ENCODE measurements at regions not wholly inside any gene's neighbourhood (a gene's known extent, or its start where the extent isn't known, plus 50 kb on each side); places are given as distances from the start of the nearest gene placed in this dataset.
"Not testable (repeated sequence)": the region's sequence is repeated elsewhere in the genome, so short reads cannot be mapped to it uniquely, and the experiment has no call there.

DNA sequence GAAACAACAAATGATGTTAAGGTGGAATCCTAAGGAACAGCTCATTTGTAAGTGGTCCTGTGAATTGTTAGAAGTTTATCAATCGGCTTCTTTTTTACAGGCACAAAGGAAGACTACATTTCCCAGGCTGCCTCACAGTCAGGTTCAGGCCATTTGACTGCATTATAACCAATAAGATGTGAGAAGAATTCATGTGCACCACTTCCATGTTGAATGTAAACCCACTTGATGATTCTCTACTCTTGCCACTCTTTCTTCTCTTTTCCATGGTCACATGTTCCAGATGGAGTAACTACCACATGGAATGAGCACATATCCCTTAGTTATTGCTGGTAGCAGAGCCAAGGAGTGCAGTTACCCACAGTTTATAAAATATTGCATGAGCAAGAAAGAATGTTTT is 67.1 kb upstream of the GZMB start:
- peaks cover 1% of the 10 kb centered on the region for H3K36me3 Mint-ChIP-seq (ENCODE audit: low read depth)
- ChIA-PET CTCF (interaction anchor here (2.3 to 3.0 kb wide), 2 partner anchors 9 to 95 kb away, joined by 9 to 28 read pairs; no protein-coding TSS in a partner anchor), POLR2A (interaction anchor here (0.6 kb wide), 1 partner anchor 359 kb away, joined by 4 read pairs; no protein-coding TSS in a partner anchor)
- TF ChIP-seq, protein P1, sequence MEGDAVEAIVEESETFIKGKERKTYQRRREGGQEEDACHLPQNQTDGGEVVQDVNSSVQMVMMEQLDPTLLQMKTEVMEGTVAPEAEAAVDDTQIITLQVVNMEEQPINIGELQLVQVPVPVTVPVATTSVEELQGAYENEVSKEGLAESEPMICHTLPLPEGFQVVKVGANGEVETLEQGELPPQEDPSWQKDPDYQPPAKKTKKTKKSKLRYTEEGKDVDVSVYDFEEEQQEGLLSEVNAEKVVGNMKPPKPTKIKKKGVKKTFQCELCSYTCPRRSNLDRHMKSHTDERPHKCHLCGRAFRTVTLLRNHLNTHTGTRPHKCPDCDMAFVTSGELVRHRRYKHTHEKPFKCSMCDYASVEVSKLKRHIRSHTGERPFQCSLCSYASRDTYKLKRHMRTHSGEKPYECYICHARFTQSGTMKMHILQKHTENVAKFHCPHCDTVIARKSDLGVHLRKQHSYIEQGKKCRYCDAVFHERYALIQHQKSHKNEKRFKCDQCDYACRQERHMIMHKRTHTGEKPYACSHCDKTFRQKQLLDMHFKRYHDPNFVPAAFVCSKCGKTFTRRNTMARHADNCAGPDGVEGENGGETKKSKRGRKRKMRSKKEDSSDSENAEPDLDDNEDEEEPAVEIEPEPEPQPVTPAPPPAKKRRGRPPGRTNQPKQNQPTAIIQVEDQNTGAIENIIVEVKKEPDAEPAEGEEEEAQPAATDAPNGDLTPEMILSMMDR (IDR thresholded peaks at IDR 0.05), result no peak
- ATAC-seq (peak; percentile 68), DNase-seq (no peak)
- no peaks in the 10 kb centered on the region for H3K27me3 Mint-ChIP-seq
- H3K4me3 Mint-ChIP-seq, result no peak overlapping the region
- H3K9me3 Mint-ChIP-seq, result no peaks in the 10 kb centered on the region
- intact Hi-C loops (cut with micrococcal nuclease), result no loop called here
- peaks cover 9% of the 10 kb centered on the region for H3K4me1 Mint-ChIP-seq (ENCODE audit: low read depth)
- no peak overlapping the region for H3K27ac Mint-ChIP-seq

DNA sequence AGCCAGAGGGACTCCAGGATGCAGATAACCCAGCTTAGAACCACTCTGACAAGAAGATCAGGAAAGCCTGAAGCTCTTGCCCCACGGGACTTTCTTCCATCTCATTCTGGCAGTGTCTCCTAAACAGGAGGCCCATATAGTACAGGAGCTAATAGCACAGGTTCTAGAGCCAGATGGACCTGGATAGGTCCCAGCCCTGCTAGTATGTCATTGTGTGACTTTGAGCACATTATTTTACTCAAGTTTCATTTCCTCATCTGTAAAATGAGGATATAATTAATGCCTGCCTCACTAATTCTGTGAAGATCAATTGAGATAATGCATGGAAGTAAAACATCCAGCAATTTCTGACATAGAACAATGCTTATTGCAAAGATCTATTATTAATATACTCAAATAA is 66.5 kb upstream of the GZMB start:
- DNase-seq, result no peak

DNA sequence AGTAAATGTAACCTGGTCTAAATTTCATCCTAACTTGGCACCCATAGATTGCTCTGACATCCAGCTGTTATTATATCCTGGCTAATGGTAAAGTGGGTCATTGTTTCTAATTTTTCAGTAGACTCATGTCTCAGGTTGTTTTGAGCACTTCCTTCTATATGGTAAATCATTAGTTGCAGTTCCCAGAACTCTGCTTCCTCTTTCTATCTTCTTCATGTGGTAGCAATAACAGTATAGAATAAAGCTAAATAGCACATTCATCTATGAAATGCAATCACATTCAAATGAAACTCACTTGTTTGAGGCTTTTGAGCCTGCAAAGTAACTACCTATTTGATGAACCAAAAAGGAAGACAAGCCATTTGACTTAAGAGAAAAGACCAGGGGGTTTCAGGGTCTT is 65.1 kb upstream of the GZMB start:
- Mint-ChIP-seq H3K27me3 (no peaks in the 10 kb centered on the region), H3K4me3 (no peak overlapping the region), H3K9me3 (no peaks in the 10 kb centered on the region), H3K36me3 (ENCODE audit: low read depth) (peaks cover 1% of the 10 kb centered on the region), H3K27ac (peak overlapping the region; percentile 0), H3K4me1 (ENCODE audit: low read depth) (peaks cover 9% of the 10 kb centered on the region)
- ChIA-PET CTCF (interaction anchor here (1.2 to 3.0 kb wide), 3 partner anchors 11 to 93 kb away, joined by 3 to 28 read pairs (median 9); no protein-coding TSS in a partner anchor), POLR2A (interaction anchor here (1.2 kb wide), 1 partner anchor 10 kb away, joined by 5 read pairs; no protein-coding TSS in a partner anchor)
- TF ChIP-seq, protein P1 (IDR thresholded peaks at IDR 0.05), result no peak
- ATAC-seq (no peak), DNase-seq (no peak)
- intact Hi-C loops (cut with micrococcal nuclease), result no loop called here

More for the DNA sequence above, 66.5 kb upstream of the GZMB start:
- no peak for ATAC-seq
- peaks cover 9% of the 10 kb centered on the region for H3K4me1 Mint-ChIP-seq (ENCODE audit: low read depth)
- H3K9me3 Mint-ChIP-seq, result no peaks in the 10 kb centered on the region
- ChIA-PET POLR2A (interaction anchor here (0.6 kb wide), 1 partner anchor 360 kb away, joined by 4 read pairs; no protein-coding TSS in a partner anchor), CTCF (interaction anchor here (2.3 to 3.0 kb wide), 2 partner anchors 10 to 95 kb away, joined by 9 to 28 read pairs; no protein-coding TSS in a partner anchor)
- TF ChIP-seq, protein P1 (IDR thresholded peaks at IDR 0.05), result no peak
- peaks cover 1% of the 10 kb centered on the region for H3K36me3 Mint-ChIP-seq (ENCODE audit: low read depth)
- no peak overlapping the region for H3K27ac Mint-ChIP-seq
- no peaks in the 10 kb centered on the region for H3K27me3 Mint-ChIP-seq
- no peak overlapping the region for H3K4me3 Mint-ChIP-seq
- intact Hi-C loops (cut with micrococcal nuclease), result no loop called here

DNA sequence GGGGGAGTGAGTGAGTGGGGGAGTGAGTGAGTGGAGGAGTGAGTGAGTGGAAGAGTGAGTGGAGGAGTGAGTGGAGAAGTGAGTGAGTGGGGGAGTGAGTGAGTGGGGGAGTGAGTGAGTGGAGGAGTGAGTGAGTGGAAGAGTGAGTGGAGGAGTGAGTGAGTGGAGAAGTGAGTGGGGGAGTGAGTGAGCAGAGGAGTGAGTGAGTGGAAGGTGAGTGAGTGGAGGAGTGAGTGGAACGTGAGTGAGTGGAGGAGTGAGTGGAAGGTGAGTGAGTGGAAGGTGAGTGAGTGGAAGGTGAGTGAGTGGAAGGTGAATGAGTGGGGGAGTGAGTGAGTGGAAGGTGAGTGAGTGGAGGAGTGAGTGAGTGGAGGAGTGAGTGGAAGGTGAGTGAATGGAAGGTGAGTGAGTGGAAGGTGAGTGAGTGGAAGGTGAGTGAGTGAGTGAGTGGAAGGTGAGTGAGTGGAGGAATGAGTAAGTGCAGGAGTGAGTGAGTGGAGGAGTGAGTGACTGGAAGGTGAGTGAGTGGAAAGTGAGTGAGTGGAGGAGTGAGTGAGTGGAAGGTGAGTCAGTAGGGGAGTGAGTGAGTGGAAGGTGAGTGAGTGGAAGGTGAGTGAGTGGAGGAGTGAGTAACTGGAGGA is 62.4 kb upstream of the GZMB start:
- H3K27me3 Mint-ChIP-seq; H3K27ac Mint-ChIP-seq; DNase-seq; H3K36me3 Mint-ChIP-seq (ENCODE audit: low read depth); H3K4me3 Mint-ChIP-seq; H3K9me3 Mint-ChIP-seq; intact Hi-C loops (cut with micrococcal nuclease); ATAC-seq; POLR2A ChIA-PET; CTCF ChIA-PET: not testable (repeated sequence)
- peaks cover 16% of the 10 kb centered on the region for H3K4me1 Mint-ChIP-seq (ENCODE audit: low read depth)

DNA sequence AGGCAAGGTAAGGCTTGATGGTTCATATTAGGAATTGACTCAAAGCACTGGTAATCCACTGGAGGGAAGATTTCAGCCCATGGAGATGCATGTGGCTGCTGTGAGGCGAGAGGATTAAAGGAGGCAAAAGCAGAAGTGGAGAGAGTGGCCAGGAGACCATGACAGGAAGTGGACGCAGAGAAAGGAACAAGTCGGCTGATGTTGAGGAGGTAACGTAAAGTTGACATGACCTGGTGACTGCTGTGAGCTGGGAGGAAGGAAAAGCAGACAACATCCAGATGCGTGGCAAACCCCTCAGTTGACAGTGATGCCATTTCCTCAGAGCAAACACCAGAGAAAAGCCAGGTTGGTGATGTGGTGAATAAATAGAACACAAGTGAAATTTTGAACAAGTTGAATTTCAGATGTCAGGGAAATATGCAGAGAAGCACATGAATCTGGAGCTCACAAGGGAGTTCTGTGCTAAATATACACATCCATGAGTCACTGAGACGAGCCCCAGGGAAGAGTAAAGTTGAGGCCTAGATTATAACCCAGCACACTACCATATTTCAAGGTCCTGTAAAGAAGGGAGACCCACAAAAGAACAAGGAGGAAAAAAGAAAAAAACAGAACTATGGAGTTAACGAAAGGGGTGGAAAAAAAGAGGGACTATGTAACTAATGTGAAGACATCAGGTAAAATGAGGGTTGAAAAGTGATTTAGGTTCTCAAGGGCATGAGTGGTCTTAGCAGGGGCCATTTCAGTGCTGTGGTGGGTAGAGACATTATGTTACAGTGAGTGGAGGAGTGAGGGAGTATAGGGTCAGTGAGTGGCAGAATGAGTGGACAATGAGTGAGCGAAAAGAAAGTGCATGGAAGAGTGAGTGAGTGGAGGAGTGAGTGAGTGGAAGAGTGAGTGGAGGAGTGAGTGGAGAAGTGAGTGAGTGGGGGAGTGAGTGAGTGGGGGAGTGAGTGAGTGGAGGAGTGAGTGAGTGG is 61.6 kb upstream of the GZMB start:
- Mint-ChIP-seq H3K4me1 (ENCODE audit: low read depth) (peaks cover 23% of the 10 kb centered on the region), H3K36me3 (ENCODE audit: low read depth) (no peaks in the 10 kb centered on the region), H3K27me3 (no peaks in the 10 kb centered on the region), H3K4me3 (no peak overlapping the region), H3K27ac (no peak overlapping the region), H3K9me3 (no peaks in the 10 kb centered on the region)
- DNase-seq (peak; percentile 33), ATAC-seq (peak; percentile 14)
- TF ChIP-seq, protein P1 (IDR thresholded peaks at IDR 0.05), result no peak
- CTCF ChIA-PET, result interaction anchor here (1.0 to 1.1 kb wide), 2 partner anchors 14 to 87 kb away, joined by 3 to 5 read pairs; no protein-coding TSS in a partner anchor
- intact Hi-C loops (cut with micrococcal nuclease), result no loop called here
- POLR2A ChIA-PET, result interaction anchor here (0.6 to 1.6 kb wide), 5 partner anchors 10 to 252 kb away, joined by 3 to 5 read pairs (median 4); no protein-coding TSS in a partner anchor
